Neural progenitor cell (in vitro differentiated cells): ENCODE measurements at regions not wholly inside any gene's neighbourhood (a gene's known extent, or its start where the extent isn't known, plus 50 kb on each side); places are given as distances from the start of the nearest gene placed in this dataset.

Experiments used
- DNase-seq: peaks from one replicate; pipeline ENCODE4 v3.0.0-alpha.2; 2016; ENCODE audit warnings: low spot score
- H2AFZ ChIP-seq: fragments of 200-600 bp; sonication (generic); replicated peaks from 2 replicates; pipeline ENCODE4 v1.6.1; 2016; ENCODE audit warnings: antibody characterized with exemption
- H3F3A ChIP-seq: fragments of 200-600 bp; sonication (generic); 2 replicates; pipeline ENCODE4 v1.6.1; 2016; ENCODE audit warnings: antibody characterized with exemption, low read depth
- H3K27ac ChIP-seq: fragments of 200-600 bp; sonication (generic); 2 replicates; pipeline ENCODE4 v1.5.1; 2016; ENCODE audit warnings: mild to moderate bottlenecking
- H3K27me3 ChIP-seq: fragments of 200-600 bp; sonication (generic); 2 replicates; pipeline ENCODE4 v1.6.1; 2016; ENCODE audit warnings: mild to moderate bottlenecking, moderate library complexity
- H3K36me3 ChIP-seq: fragments of 200-600 bp; sonication (generic); 2 replicates; pipeline ENCODE4 v1.5.1; 2016
- H3K4me1 ChIP-seq: fragments of 200-600 bp; sonication (generic); 2 replicates; pipeline ENCODE4 v1.6.1; 2016; ENCODE audit warnings: mixed run types
- H3K4me2 ChIP-seq: fragments of 200-600 bp; sonication (generic); 2 replicates; pipeline ENCODE4 v1.6.1; 2016
- H3K4me3 ChIP-seq: fragments of 200-600 bp; sonication (generic); 2 replicates; pipeline ENCODE4 v1.5.1; 2016
- H3K79me2 ChIP-seq: fragments of 200-600 bp; sonication (generic); 2 replicates; pipeline ENCODE4 v1.6.1; 2016; ENCODE audit warnings: low read depth
- H3K9ac ChIP-seq: fragments of 200-600 bp; sonication (generic); 2 replicates; pipeline ENCODE4 v1.6.1; 2016
- H3K9me3 ChIP-seq: fragments of 200-600 bp; sonication (generic); 2 replicates; pipeline ENCODE4 v1.5.1; 2016; ENCODE audit warnings: low read depth
- H4K20me1 ChIP-seq: fragments of 200-600 bp; sonication (generic); 2 replicates; pipeline ENCODE4 v1.6.1; 2016; ENCODE audit warnings: low read depth
- H3K27ac Mint-ChIP-seq: 3 replicates; pipeline ENCODE4 v1.8.0; 2021; ENCODE audit warnings: mixed read lengths
- H3K27me3 Mint-ChIP-seq: 2 replicates; pipeline ENCODE4 v1.8.0; 2022; ENCODE audit warnings: low read depth, mild to moderate bottlenecking, inconsistent platforms, moderate library complexity, mixed read lengths; ENCODE audit not compliant: insufficient read depth
- H3K36me3 Mint-ChIP-seq: 3 replicates; pipeline ENCODE4 v1.8.0; 2021; ENCODE audit warnings: mixed read lengths
- H3K4me1 Mint-ChIP-seq: 3 replicates; pipeline ENCODE4 v1.8.0; 2021; ENCODE audit warnings: mixed read lengths
- H3K4me3 Mint-ChIP-seq: 3 replicates; pipeline ENCODE4 v1.8.0; 2021; ENCODE audit warnings: mild to moderate bottlenecking, moderate library complexity, mixed read lengths
- H3K9me3 Mint-ChIP-seq: 3 replicates; pipeline ENCODE4 v1.8.0; 2020; ENCODE audit warnings: mixed read lengths
- EZH2 ChIP-seq: fragments of 200-600 bp; sonication (generic); IDR thresholded peaks from 2 replicates; pipeline ENCODE4 v1.6.1; 2017; ENCODE audit warnings: antibody characterized with exemption, mild to moderate bottlenecking, moderate library complexity
- EZH2phosphoT487 ChIP-seq: fragments of 200-600 bp; sonication (generic); IDR thresholded peaks from 2 replicates; pipeline ENCODE4 v1.6.1; 2017; ENCODE audit warnings: antibody characterized with exemption
- TF ChIP-seq, protein P1 (sequence below): fragments of 200-600 bp; sonication (generic); IDR thresholded peaks from 2 replicates; pipeline ENCODE4 v1.5.1; 2017; ENCODE audit warnings: antibody characterized with exemption, mild to moderate bottlenecking

DNA sequence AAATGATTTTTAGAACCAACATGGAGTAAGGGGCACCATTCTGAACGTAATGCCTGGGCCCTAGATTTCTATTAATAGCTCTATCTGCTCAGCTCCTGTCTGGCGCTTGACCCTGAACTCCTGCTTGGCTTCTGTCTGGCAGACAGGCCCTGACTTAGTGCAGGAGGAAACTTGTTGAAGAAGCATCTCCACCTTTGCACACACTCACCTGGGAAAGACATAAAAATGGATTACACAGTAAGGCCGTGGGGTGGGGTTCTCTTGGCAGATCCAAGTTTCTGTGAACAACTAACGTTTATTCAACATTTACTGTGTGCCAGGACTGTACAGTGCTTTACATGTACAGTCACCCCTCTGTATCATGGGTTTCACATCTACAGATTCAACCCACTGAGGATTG is 62.1 kb upstream of the CNIH3 start:
- no peak overlapping the region for H2AFZ ChIP-seq
- H3K4me1 Mint-ChIP-seq: no peaks in the 10 kb centered on the region
- no peaks in the 10 kb centered on the region for H3K79me2 ChIP-seq
- no peak overlapping the region for H3K27ac ChIP-seq
- H3K9me3 Mint-ChIP-seq: no peaks in the 10 kb centered on the region
- H3K27ac Mint-ChIP-seq: no peak overlapping the region
- H3K27me3 ChIP-seq: no peaks in the 10 kb centered on the region
- no peaks in the 10 kb centered on the region for H3K36me3 Mint-ChIP-seq
- no peak for TF ChIP-seq EZH2phosphoT487
- no peak for TF ChIP-seq EZH2
- TF ChIP-seq, protein P1, sequence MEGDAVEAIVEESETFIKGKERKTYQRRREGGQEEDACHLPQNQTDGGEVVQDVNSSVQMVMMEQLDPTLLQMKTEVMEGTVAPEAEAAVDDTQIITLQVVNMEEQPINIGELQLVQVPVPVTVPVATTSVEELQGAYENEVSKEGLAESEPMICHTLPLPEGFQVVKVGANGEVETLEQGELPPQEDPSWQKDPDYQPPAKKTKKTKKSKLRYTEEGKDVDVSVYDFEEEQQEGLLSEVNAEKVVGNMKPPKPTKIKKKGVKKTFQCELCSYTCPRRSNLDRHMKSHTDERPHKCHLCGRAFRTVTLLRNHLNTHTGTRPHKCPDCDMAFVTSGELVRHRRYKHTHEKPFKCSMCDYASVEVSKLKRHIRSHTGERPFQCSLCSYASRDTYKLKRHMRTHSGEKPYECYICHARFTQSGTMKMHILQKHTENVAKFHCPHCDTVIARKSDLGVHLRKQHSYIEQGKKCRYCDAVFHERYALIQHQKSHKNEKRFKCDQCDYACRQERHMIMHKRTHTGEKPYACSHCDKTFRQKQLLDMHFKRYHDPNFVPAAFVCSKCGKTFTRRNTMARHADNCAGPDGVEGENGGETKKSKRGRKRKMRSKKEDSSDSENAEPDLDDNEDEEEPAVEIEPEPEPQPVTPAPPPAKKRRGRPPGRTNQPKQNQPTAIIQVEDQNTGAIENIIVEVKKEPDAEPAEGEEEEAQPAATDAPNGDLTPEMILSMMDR: no peak
- no peaks in the 10 kb centered on the region for H3K9me3 ChIP-seq
- DNase-seq: no peak
- no peaks in the 10 kb centered on the region for H4K20me1 ChIP-seq
- no peaks in the 10 kb centered on the region for H3K36me3 ChIP-seq
- peaks cover 2% of the 10 kb centered on the region for H3K27me3 Mint-ChIP-seq
- no peak overlapping the region for H3K4me3 Mint-ChIP-seq
- H3F3A ChIP-seq: no peaks in the 10 kb centered on the region
- no peak overlapping the region for H3K9ac ChIP-seq
- H3K4me1 ChIP-seq: no peaks in the 10 kb centered on the region
- no peak overlapping the region for H3K4me2 ChIP-seq
- H3K4me3 ChIP-seq: no peak overlapping the region

DNA sequence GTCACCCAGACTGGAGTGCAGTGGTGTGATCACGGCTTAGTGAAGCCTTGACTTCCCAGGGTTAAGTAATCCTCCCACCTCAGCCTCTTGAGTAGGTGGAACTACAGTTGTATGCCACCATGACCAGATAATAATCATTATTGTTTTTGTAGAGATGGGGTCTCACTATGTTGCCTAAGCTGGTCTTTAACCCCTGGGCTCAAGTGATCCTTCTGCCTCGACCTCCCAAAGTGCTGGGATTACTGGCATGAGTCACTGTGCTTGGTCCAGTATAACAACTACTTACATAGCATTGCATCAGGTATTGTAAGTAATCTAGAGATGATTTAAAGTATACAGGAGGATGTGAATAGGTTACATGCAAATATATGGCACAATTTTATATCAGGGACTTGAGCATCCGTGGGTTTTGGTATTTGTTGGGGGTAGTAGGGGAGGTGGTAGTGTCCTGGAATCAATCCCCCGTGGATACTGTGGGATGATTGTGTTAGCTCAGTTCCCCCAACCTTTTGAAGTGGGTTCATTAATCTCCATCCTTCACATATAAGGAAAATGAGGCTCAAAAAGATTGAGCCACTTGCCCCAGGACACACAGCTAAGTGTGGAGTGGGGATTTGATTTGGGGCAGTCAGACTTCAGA is 61.4 kb upstream of the CNIH3 start:
- Mint-ChIP-seq H3K27me3 (peaks cover 2% of the 10 kb centered on the region), H3K9me3 (no peaks in the 10 kb centered on the region), H3K4me1 (no peaks in the 10 kb centered on the region), H3K36me3 (no peaks in the 10 kb centered on the region), H3K27ac (no peak overlapping the region), H3K4me3 (no peak overlapping the region)
- no peak overlapping the region for H3K4me3 ChIP-seq
- H3K27ac ChIP-seq: no peak overlapping the region
- H4K20me1 ChIP-seq: no peaks in the 10 kb centered on the region
- no peak for DNase-seq
- no peaks in the 10 kb centered on the region for H3K4me1 ChIP-seq
- no peaks in the 10 kb centered on the region for H3K27me3 ChIP-seq
- H3K36me3 ChIP-seq: no peaks in the 10 kb centered on the region
- H3K79me2 ChIP-seq: no peaks in the 10 kb centered on the region
- no peak overlapping the region for H3K9ac ChIP-seq
- H3K4me2 ChIP-seq: no peak overlapping the region
- no peak overlapping the region for H2AFZ ChIP-seq
- TF ChIP-seq EZH2phosphoT487: no peak
- TF ChIP-seq, protein P1: no peak
- no peak for TF ChIP-seq EZH2
- no peaks in the 10 kb centered on the region for H3F3A ChIP-seq
- no peaks in the 10 kb centered on the region for H3K9me3 ChIP-seq

DNA sequence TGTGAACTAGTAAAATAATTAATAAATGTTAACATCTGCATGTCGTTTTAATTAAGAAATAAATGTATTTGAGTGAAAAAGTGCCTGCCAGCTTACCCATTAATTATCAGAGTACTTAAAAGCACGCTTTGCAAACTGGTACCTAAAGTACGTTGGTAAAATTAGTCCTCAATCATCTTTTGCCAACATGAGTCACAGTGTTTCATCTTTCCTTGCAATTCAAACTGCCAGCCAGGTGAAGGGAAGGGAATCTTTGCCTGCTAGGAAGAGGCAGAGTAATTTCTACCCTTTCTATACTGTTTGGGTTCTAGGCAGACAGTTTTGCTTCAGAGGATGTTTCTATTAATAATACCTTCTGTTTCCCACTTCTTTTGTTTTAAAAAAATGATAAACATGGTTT is 57.2 kb upstream of the CNIH3 start:
- no peak overlapping the region for H3K27ac Mint-ChIP-seq
- Histone ChIP-seq H3K4me3 (no peak overlapping the region), H3K36me3 (no peaks in the 10 kb centered on the region), H3K9ac (no peak overlapping the region), H3F3A (no peaks in the 10 kb centered on the region), H2AFZ (no peak overlapping the region), H3K4me1 (no peaks in the 10 kb centered on the region), H3K4me2 (no peak overlapping the region), H3K27me3 (no peaks in the 10 kb centered on the region), H3K27ac (no peak overlapping the region), H3K79me2 (no peaks in the 10 kb centered on the region), H3K9me3 (no peaks in the 10 kb centered on the region), H4K20me1 (no peaks in the 10 kb centered on the region)
- TF ChIP-seq EZH2phosphoT487: no peak
- TF ChIP-seq, protein P1: no peak
- no peak for TF ChIP-seq EZH2
- H3K36me3 Mint-ChIP-seq: no peaks in the 10 kb centered on the region
- peaks cover 2% of the 10 kb centered on the region for H3K27me3 Mint-ChIP-seq
- DNase-seq: no peak
- H3K4me1 Mint-ChIP-seq: no peaks in the 10 kb centered on the region
- H3K9me3 Mint-ChIP-seq: peaks cover 18% of the 10 kb centered on the region
- no peak overlapping the region for H3K4me3 Mint-ChIP-seq
